Activated naive CD4-positive, alpha-beta T cell treated with anti-CD3 and anti-CD28 coated beads, Interleukin-2, amount 10 ng/mL, durations not matched to agents 7 days and 5 days (primary cell): ENCODE measurements at regions not wholly inside any gene's neighbourhood (a gene's known extent, or its start where the extent isn't known, plus 50 kb on each side); places are given as distances from the start of the nearest gene placed in this dataset.

Source experiments
- CTCF ChIA-PET: fragments of 350-600 bp; sonication (Branson Sonifier 250); formaldehyde crosslinking; loops from one replicate; lab custom pipeline; 2021; ENCODE audit warnings: antibody characterized with exemption; lab: Charles Lee
- DNase-seq: peaks from one replicate; pipeline ENCODE4 v3.0.0-alpha.2; 2020
- H3K27ac Mint-ChIP-seq: one replicate; pipeline ENCODE4 v1.8.0; 2021; ENCODE audit warnings: mild to moderate bottlenecking, moderate library complexity, mixed read lengths
- H3K27me3 Mint-ChIP-seq: one replicate; pipeline ENCODE4 v1.8.0; 2021; ENCODE audit warnings: mild to moderate bottlenecking, mixed read lengths
- H3K36me3 Mint-ChIP-seq: one replicate; pipeline ENCODE4 v1.8.0; 2021; ENCODE audit warnings: mixed read lengths
- H3K4me1 Mint-ChIP-seq: one replicate; pipeline ENCODE4 v1.8.0; 2021; ENCODE audit warnings: mixed read lengths
- H3K4me3 Mint-ChIP-seq: one replicate; pipeline ENCODE4 v1.8.0; 2021; ENCODE audit warnings: mild to moderate bottlenecking, moderate library complexity, mixed read lengths
- H3K9me3 Mint-ChIP-seq: one replicate; pipeline ENCODE4 v1.8.0; 2021; ENCODE audit warnings: mixed read lengths

GRCh38 chr22:49142891-49143290, 684.8 kb downstream of the BRD1 start:
- CTCF ChIA-PET, result no interaction called here
- H3K4me3 Mint-ChIP-seq, result no peak overlapping the region
- peaks cover 4% of the 10 kb centered on the region for H3K27me3 Mint-ChIP-seq

GRCh38 chr22:49142296-49142695, 685.4 kb downstream of the BRD1 start:
- CTCF ChIA-PET, result interaction anchor here (0.5 kb wide), 1 partner anchor 51 kb away, joined by 4 read pairs; no protein-coding TSS in a partner anchor
- H3K4me3 Mint-ChIP-seq, result no peak overlapping the region
- H3K27me3 Mint-ChIP-seq, result peaks cover 4% of the 10 kb centered on the region
- H3K4me1 Mint-ChIP-seq, result no peaks in the 10 kb centered on the region
- no peaks in the 10 kb centered on the region for H3K9me3 Mint-ChIP-seq
- no peak overlapping the region for H3K27ac Mint-ChIP-seq
- no peaks in the 10 kb centered on the region for H3K36me3 Mint-ChIP-seq
- no peak for DNase-seq

More at GRCh38 chr22:49142891-49143290, 684.8 kb downstream of the BRD1 start:
- H3K9me3 Mint-ChIP-seq, result no peaks in the 10 kb centered on the region
- no peak for DNase-seq
- no peaks in the 10 kb centered on the region for H3K36me3 Mint-ChIP-seq
- no peaks in the 10 kb centered on the region for H3K4me1 Mint-ChIP-seq
- no peak overlapping the region for H3K27ac Mint-ChIP-seq

DNA sequence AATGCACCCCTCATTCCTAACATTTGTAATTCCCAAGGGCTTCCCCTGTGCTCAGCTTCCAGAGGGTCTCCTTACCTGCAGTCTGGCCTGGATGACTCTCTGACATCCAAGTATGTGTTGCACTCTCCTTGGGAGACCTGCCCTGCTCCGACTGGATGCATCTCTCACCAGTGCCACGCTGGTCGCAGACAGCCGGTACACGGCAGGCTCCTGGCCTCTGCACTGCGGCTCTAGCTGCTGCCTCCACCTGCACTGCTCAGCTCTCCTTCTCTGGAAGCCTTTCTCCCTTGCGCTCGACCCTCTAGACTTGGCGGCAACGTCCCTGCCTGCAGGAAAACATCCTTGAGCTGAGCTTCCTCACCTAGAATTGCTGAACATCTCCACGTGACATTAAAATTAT, 685.9 kb downstream of the BRD1 start:
- Mint-ChIP-seq H3K4me1 (no peaks in the 10 kb centered on the region), H3K27ac (no peak overlapping the region), H3K9me3 (no peaks in the 10 kb centered on the region), H3K4me3 (no peak overlapping the region), H3K27me3 (peaks cover 4% of the 10 kb centered on the region), H3K36me3 (no peaks in the 10 kb centered on the region)
- no peak for DNase-seq
- CTCF ChIA-PET, result no interaction called here

DNA sequence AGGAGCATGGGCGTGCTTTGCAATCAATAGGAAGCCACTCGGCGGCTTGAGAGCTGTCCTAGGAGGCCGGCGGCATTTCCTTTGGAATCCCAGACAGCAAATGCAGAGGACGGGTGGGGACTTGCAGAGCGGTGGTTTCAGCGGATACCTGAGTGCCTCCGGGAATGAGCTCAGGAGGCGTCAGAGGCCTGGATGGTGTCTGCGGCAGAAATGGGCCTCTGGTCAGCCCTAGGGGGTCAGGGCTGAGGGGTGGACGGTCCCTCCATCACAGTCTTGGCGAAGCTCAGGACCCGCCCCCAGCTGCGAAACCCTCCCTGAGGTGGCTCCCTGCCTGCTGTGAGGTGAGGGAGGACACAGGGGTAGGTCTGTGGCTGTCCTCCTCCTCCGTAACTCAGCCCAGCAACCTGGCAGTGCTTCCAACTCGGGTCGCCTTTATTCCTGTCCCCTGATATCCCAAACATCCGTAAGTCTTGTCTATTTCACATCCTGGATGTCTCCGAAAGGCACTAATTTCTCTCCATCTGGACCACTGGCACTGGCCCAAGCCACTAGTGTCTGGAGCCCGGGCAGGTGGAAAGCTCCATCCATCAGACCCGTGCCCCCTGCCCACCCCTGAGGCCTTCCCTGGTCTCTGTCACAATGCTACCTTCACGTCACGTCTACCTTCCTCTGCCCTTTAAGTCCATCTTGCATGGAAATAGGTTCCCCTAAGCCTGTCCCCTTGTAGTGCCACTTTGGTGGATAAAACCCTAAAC, 686.6 kb downstream of the BRD1 start:
- no peak overlapping the region for H3K4me3 Mint-ChIP-seq

DNA sequence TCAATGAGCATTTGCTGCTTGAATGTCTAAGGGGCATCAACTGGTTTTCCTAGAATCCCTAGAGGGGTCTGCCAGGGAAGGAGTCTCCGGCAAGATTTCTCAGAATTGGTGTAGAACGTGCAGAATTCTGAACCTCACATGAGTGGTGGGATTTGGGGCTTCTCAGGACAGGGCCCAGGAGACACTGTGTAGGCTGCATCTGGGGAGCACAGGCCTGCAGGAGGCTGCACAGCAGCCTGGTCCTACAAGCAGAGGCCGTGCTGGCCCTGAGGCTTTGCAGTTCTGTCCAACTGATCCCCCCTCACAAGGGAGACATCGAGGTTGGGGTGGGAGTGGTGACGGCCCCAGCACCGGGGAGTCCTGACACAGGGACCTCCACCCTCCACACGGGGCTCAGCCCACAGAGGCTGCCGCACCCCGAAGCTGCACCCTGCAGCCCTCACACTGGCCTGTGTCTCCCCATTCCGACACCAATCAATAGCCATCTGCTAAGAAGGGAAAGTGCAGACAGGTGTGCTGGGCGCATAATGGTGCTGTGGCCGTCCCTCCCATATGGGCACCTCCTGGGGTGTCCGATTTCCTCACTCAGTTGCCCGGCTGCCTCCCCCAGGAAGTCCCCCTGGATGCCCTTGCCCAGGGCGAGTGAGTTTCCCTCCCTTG, 688.1 kb downstream of the BRD1 start:
- CTCF ChIA-PET, result no interaction called here
- DNase-seq, result no peak
- Mint-ChIP-seq H3K27me3 (peaks cover 4% of the 10 kb centered on the region), H3K27ac (no peak overlapping the region), H3K4me3 (no peak overlapping the region), H3K4me1 (no peaks in the 10 kb centered on the region), H3K9me3 (no peaks in the 10 kb centered on the region), H3K36me3 (no peaks in the 10 kb centered on the region)

More for the DNA sequence above, 686.6 kb downstream of the BRD1 start:
- H3K27me3 Mint-ChIP-seq, result peaks cover 4% of the 10 kb centered on the region
- no peaks in the 10 kb centered on the region for H3K9me3 Mint-ChIP-seq
- H3K27ac Mint-ChIP-seq, result no peak overlapping the region
- H3K36me3 Mint-ChIP-seq, result no peaks in the 10 kb centered on the region
- CTCF ChIA-PET, result no interaction called here
- no peak for DNase-seq
- no peaks in the 10 kb centered on the region for H3K4me1 Mint-ChIP-seq

DNA sequence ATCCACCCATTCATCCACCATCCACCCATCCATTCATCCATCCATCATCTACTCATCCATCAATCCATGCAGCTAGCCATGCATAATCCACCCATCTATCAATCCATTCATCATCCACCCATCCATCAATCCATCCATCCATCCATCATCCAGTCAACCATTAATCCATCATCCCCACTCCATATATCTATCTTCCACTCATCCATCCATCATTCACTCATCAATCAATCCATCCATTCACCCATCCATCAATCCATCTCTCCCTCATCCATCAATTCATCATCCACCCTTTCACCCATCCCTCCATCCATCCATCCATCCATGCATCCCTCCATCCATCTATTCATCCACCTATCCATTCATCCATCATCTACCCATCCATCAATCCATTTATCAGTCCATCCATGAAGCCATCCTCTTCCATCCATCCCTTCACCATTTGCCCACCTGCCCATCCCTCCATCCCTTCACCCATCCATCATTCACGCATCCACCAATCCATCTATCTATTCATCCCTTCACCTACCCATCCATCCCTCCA, 689.4 kb downstream of the BRD1 start:
- no peaks in the 10 kb centered on the region for H3K9me3 Mint-ChIP-seq
- CTCF ChIA-PET, result no interaction called here
- no peak overlapping the region for H3K27ac Mint-ChIP-seq
- no peaks in the 10 kb centered on the region for H3K4me1 Mint-ChIP-seq
- no peaks in the 10 kb centered on the region for H3K36me3 Mint-ChIP-seq
- H3K4me3 Mint-ChIP-seq, result no peak overlapping the region
- H3K27me3 Mint-ChIP-seq, result peaks cover 4% of the 10 kb centered on the region
- DNase-seq, result no peak

DNA sequence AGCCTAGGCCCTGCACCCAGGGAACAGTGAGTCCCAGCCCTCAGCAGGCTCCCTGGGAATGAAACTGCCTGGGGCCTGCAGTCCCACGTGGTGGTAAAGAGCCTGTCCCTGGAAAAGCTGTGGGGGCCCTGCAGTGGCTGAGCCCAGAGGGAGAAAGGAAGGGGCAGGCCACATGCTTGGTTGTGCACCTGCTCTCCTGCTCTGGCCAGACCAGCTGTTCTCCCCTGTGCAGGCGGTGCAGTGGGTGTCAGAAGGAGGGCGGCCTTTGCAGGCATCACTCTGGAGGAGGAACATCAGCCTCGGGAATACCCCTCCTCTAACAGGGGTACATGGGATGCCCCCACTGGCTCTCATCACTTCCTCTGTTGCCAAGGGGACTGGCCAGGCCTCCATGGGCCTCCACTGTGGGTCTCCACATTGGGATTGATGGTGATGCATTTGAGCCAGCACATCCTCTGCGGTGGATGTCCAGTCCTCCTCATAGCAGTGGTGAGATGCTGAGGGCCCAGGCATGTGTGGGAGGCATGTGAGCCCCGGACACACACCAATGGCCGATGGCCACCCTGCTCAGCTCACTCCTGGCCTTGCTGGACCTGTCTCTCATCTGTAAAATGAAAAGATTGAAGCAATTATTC, 690.4 kb downstream of the BRD1 start:
- Mint-ChIP-seq H3K4me3 (no peak overlapping the region), H3K4me1 (no peaks in the 10 kb centered on the region)

DNA sequence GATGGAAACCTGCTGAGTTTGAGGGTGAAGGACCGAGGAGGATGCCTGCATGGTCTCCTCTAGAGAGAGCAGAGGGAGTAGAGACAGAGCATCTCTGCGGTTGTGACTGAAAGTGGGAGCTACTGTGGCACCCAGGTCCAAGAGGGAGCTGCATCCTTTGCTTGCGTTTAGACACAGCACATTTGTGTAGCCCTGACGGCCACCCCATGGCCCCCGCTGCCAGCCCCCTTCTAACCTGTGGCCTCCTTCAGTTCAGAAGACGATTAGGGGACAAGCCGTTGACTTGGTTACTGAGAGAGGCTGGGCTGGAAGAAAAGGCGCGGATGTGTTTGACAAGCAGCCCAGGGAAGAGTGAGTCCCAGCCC, 690.9 kb downstream of the BRD1 start:
- Mint-ChIP-seq H3K4me3 (no peak overlapping the region), H3K27me3 (peaks cover 6% of the 10 kb centered on the region), H3K4me1 (no peaks in the 10 kb centered on the region), H3K9me3 (no peaks in the 10 kb centered on the region), H3K36me3 (no peaks in the 10 kb centered on the region), H3K27ac (no peak overlapping the region)
- DNase-seq, result no peak
- CTCF ChIA-PET, result no interaction called here

More for the DNA sequence above, 690.4 kb downstream of the BRD1 start:
- Mint-ChIP-seq H3K36me3 (no peaks in the 10 kb centered on the region), H3K9me3 (no peaks in the 10 kb centered on the region), H3K27me3 (peaks cover 7% of the 10 kb centered on the region), H3K27ac (no peak overlapping the region)
- no peak for DNase-seq
- CTCF ChIA-PET, result no interaction called here

DNA sequence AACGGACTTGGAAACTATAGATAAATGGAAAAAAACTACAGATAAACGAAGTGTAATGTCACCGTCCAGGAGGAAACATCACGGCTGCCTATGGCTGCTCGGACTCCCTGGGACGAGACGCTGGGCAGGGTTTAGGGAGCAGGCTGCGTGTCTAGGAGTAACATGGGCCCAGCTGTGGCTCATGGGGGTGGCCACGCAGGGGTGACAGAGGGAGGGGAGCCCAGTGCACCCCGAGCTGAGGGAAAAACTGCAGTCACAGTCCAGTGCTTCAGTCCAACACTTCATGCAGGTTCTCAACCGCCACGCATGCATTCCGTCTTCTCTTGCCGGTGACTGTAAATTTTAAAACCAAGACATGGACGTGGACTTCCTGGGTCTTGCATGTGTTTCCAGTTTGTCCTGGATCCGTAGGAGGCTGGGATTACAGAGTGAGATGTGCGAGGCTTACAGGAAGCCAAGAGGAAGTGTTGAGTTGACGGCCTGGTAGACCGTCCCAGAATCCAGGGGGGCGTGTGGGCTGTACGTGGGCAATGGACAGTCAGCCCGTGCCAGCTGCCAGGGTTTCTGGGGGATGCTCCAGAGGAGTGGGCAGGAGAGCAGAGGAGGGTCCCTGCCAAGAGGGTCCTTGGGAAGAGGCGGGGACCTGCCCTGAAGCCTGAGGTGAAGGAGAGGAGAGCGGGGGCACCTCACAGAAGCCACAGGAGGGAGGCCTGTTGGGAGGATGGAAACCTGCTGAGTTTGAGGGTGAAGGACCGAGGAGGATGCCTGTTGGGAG, 691.4 kb downstream of the BRD1 start:
- Mint-ChIP-seq H3K4me3 (no peak overlapping the region), H3K9me3 (no peaks in the 10 kb centered on the region), H3K4me1 (no peaks in the 10 kb centered on the region), H3K27me3 (peaks cover 3% of the 10 kb centered on the region), H3K27ac (no peak overlapping the region), H3K36me3 (no peaks in the 10 kb centered on the region)
- CTCF ChIA-PET, result no interaction called here
- no peak for DNase-seq

DNA sequence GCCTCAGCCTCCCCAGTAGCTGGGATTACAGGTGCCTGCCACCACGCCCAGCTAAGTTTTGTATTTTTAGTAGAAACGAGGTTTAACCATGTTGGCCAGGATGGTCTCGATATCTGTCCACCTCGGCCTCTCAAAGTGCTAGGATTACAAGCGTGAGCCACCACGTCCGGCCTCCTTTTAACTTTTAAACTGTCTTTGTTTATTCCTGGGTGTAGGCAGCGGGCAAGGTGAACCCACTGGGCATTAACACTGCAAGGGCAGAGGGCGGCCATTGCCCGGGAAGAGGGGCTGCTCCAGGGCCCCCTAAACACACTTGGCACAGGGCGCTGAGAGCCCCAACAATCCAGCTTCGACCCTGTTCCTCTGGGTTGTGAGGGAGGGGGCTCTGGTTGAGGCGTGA, 693.6 kb downstream of the BRD1 start:
- Mint-ChIP-seq H3K4me3 (no peak overlapping the region), H3K27me3 (peaks cover 3% of the 10 kb centered on the region), H3K4me1 (no peaks in the 10 kb centered on the region), H3K9me3 (no peaks in the 10 kb centered on the region), H3K36me3 (no peaks in the 10 kb centered on the region), H3K27ac (no peak overlapping the region)
- CTCF ChIA-PET, result no interaction called here
- DNase-seq, result no peak

GRCh38 chr22:49133541-49133940, 694.1 kb downstream of the BRD1 start:
- Mint-ChIP-seq H3K4me1 (no peaks in the 10 kb centered on the region), H3K9me3 (peaks cover 2% of the 10 kb centered on the region), H3K36me3 (no peaks in the 10 kb centered on the region), H3K27me3 (peaks cover 3% of the 10 kb centered on the region), H3K27ac (no peak overlapping the region), H3K4me3 (no peak overlapping the region)
- no peak for DNase-seq
- CTCF ChIA-PET, result no interaction called here

- no peak for DNase-seq
- CTCF ChIA-PET, result no interaction called here
- H3K4me3 Mint-ChIP-seq, result no peak overlapping the region
- no peaks in the 10 kb centered on the region for H3K36me3 Mint-ChIP-seq
- H3K27ac Mint-ChIP-seq, result no peak overlapping the region
- peaks cover 2% of the 10 kb centered on the region for H3K9me3 Mint-ChIP-seq
- peaks cover 3% of the 10 kb centered on the region for H3K27me3 Mint-ChIP-seq
- H3K4me1 Mint-ChIP-seq, result no peaks in the 10 kb centered on the region
Observed at GRCh38 chr22:49132009-49132408, 695.7 kb downstream of the BRD1 start.

- no peak for DNase-seq
- H3K4me1 Mint-ChIP-seq, result no peaks in the 10 kb centered on the region
- peaks cover 2% of the 10 kb centered on the region for H3K9me3 Mint-ChIP-seq
- peaks cover 3% of the 10 kb centered on the region for H3K27me3 Mint-ChIP-seq
- H3K4me3 Mint-ChIP-seq, result no peak overlapping the region
- H3K27ac Mint-ChIP-seq, result no peak overlapping the region
- H3K36me3 Mint-ChIP-seq, result no peaks in the 10 kb centered on the region
- CTCF ChIA-PET, result no interaction called here
Observed at GRCh38 chr22:49129736-49130135, 697.9 kb downstream of the BRD1 start.

GRCh38 chr22:49128874-49129273, 698.8 kb downstream of the BRD1 start:
- Mint-ChIP-seq H3K36me3 (no peaks in the 10 kb centered on the region), H3K4me3 (no peak overlapping the region), H3K27ac (no peak overlapping the region), H3K27me3 (peaks cover 3% of the 10 kb centered on the region), H3K4me1 (no peaks in the 10 kb centered on the region), H3K9me3 (peaks cover 2% of the 10 kb centered on the region)
- DNase-seq, result no peak
- CTCF ChIA-PET, result no interaction called here
